A549 (cell line): ENCODE measurements at regions not wholly inside any gene's neighbourhood (a gene's known extent, or its start where the extent isn't known, plus 50 kb on each side); places are given as distances from the start of the nearest gene placed in this dataset.

ENCODE experiments used
- ATAC-seq, 2 experiments: fragments of 200-7000 bp in 1 of 2; fragments of >200 bp in 1 of 2; cut with Nextera tagmentation in 1 of 2; cut with Tn5 transposase in 1 of 2; 3 replicates each; pipeline versions ENCODE4 v1.8.0 to v1.9.1; 2018 to 2020; ENCODE audit warnings: mild to moderate bottlenecking in 1 of 2, moderate library complexity in 1 of 2
- CTCF ChIA-PET: fragments of 300-600 bp; sonication (Branson Sonifier 250); formaldehyde crosslinking; extraction: SDS; loops from one replicate; lab custom pipeline; 2021; ENCODE audit warnings: antibody characterized with exemption, inconsistent platforms; lab: Yijun Ruan, JAX
- POLR2A ChIA-PET: fragments of 350-600 bp; formaldehyde crosslinking; extraction: SDS; loops from one replicate; lab custom pipeline; 2021; ENCODE audit warnings: antibody characterized with exemption, inconsistent platforms; lab: Yijun Ruan, JAX
- DNase-seq, 2 experiments: peaks; one replicate each; pipeline versions ENCODE4 v3.0.0 to v3.0.0-alpha.2; 2011 to 2016; ENCODE audit warnings: low read depth in 1 of 2, low spot score in 1 of 2
- FAIRE-seq: peaks from 2 replicates; lab custom pipeline; 2011; peaks lifted over from hg19 to GRCh38; lab: Jason Lieb, UNC
- H3K27ac ChIP-seq, 2 experiments: fragments of >200 bp; sonication (Bioruptor Twin); formaldehyde crosslinking; 3 replicates each; pipeline ENCODE4 v1.5.1; 2016 to 2017
- H3K4me1 ChIP-seq: fragments of >200 bp; sonication (Bioruptor Twin); formaldehyde crosslinking; 3 replicates; pipeline ENCODE4 v1.6.1; 2016
- H3K4me2 ChIP-seq: fragments of >200 bp; sonication (Bioruptor Twin); formaldehyde crosslinking; 3 replicates; pipeline ENCODE4 v1.6.1; 2016
- H3K4me3 ChIP-seq: fragments of >200 bp; sonication (Bioruptor Twin); formaldehyde crosslinking; 3 replicates; pipeline ENCODE4 v1.5.1; 2016
- H3K9me3 ChIP-seq: fragments of >200 bp; sonication (Bioruptor Twin); formaldehyde crosslinking; 3 replicates; pipeline ENCODE4 v1.6.1; 2016
- ATOH8 ChIP-seq: fragments of 250-450 bp; sonication (Bioruptor Pico); IDR thresholded peaks from 2 replicates; pipeline ENCODE4 v1.5.0; 2020; ENCODE audit warnings: low read depth, mild to moderate bottlenecking, moderate library complexity
- BCL3 ChIP-seq: fragments of >200 bp; sonication (Bioruptor Twin); formaldehyde crosslinking; IDR thresholded peaks from 3 replicates; pipeline ENCODE4 v1.6.1; 2016
- CBX2 ChIP-seq: fragments of 200-600 bp; sonication (generic); IDR thresholded peaks from 2 replicates; pipeline ENCODE4 v1.6.1; 2016; ENCODE audit warnings: low read depth, mild to moderate bottlenecking, borderline replicate concordance
- CBX8 ChIP-seq: fragments of 200-600 bp; sonication (generic); IDR thresholded peaks from 2 replicates; pipeline ENCODE4 v1.6.1; 2016
- CHD2 ChIP-seq: fragments of 150-350 bp; IDR thresholded peaks from 2 replicates; pipeline ENCODE4 v1.6.1; 2014; ENCODE audit warnings: low read length; ENCODE audit not compliant: partially characterized antibody
- CHD4 ChIP-seq: fragments of 200-600 bp; sonication (generic); IDR thresholded peaks from 2 replicates; pipeline ENCODE4 v1.6.1; 2016; ENCODE audit warnings: antibody characterized with exemption, mild to moderate bottlenecking, borderline replicate concordance
- CTCF ChIP-seq: fragments of >200 bp; sonication (Bioruptor Twin); formaldehyde crosslinking; IDR thresholded peaks from 3 replicates; pipeline ENCODE4 v1.5.1; 2016
- E2F6 ChIP-seq: IDR thresholded peaks from 2 replicates; pipeline ENCODE4 v1.6.1; 2012; ENCODE audit warnings: low read depth, borderline replicate concordance
- EHF ChIP-seq: fragments of 250-450 bp; sonication (Bioruptor Pico); IDR thresholded peaks from 2 replicates; pipeline ENCODE4 v1.5.0; 2020; ENCODE audit warnings: mild to moderate bottlenecking
- EHMT2 ChIP-seq: fragments of 200-600 bp; sonication (generic); IDR thresholded peaks from 2 replicates; pipeline ENCODE4 v1.6.1; 2016; ENCODE audit warnings: antibody characterized with exemption, low read depth, mild to moderate bottlenecking, moderate library complexity
- EP300 ChIP-seq, 2 experiments: fragments of >200 bp; sonication (Bioruptor Twin); formaldehyde crosslinking; IDR thresholded peaks; 2 replicates in 1 of 2; 3 replicates in 1 of 2; pipeline ENCODE4 v1.6.1; 2016 to 2017
- ESRRA ChIP-seq: fragments of 150-350 bp; IDR thresholded peaks from 2 replicates; pipeline ENCODE4 v1.6.1; 2014; ENCODE audit warnings: mild to moderate bottlenecking, low read length, borderline replicate concordance
- FOSB ChIP-seq: fragments of 250-450 bp; sonication (Bioruptor Pico); IDR thresholded peaks from 2 replicates; pipeline ENCODE4 v1.5.0; 2020; ENCODE audit warnings: mild to moderate bottlenecking, moderate library complexity
- GATA3 ChIP-seq: IDR thresholded peaks from 2 replicates; pipeline ENCODE4 v1.6.1; 2012; ENCODE audit warnings: borderline replicate concordance
- HDAC2 ChIP-seq: fragments of 200-600 bp; sonication (generic); IDR thresholded peaks from 2 replicates; pipeline ENCODE4 v1.6.1; 2016
- HES2 ChIP-seq: fragments of >200 bp; sonication (Bioruptor Twin); formaldehyde crosslinking; IDR thresholded peaks from 2 replicates; pipeline ENCODE4 v1.6.1; 2016
- HMGXB4 ChIP-seq: fragments of 250-450 bp; sonication (Bioruptor Pico); IDR thresholded peaks from 2 replicates; pipeline ENCODE4 v1.5.0; 2021; ENCODE audit warnings: mild to moderate bottlenecking, moderate library complexity, borderline replicate concordance
- HOXA7 ChIP-seq: fragments of 250-450 bp; sonication (Bioruptor Pico); IDR thresholded peaks from 2 replicates; pipeline ENCODE4 v1.5.0; 2020; ENCODE audit warnings: mild to moderate bottlenecking, moderate library complexity
- HOXB13 ChIP-seq: fragments of 250-450 bp; sonication (Bioruptor Pico); IDR thresholded peaks from 2 replicates; pipeline ENCODE4 v1.5.0; 2020; ENCODE audit warnings: low read depth, mild to moderate bottlenecking, moderate library complexity
- HOXB5 ChIP-seq: fragments of 250-450 bp; sonication (Bioruptor Pico); IDR thresholded peaks from 2 replicates; pipeline ENCODE4 v1.5.0; 2020; ENCODE audit warnings: mild to moderate bottlenecking, moderate library complexity
- JUNB ChIP-seq: fragments of >200 bp; sonication (Bioruptor Twin); formaldehyde crosslinking; IDR thresholded peaks from 2 replicates; pipeline ENCODE4 v1.6.1; 2016
- NR3C1 ChIP-seq: fragments of >200 bp; sonication (Bioruptor Twin); formaldehyde crosslinking; IDR thresholded peaks from 3 replicates; pipeline ENCODE4 v1.6.1; 2017
- POLR2A ChIP-seq: IDR thresholded peaks from 2 replicates; pipeline ENCODE4 v1.6.1; 2012; ENCODE audit warnings: mild to moderate bottlenecking, low read length
- POLR2AphosphoS2 ChIP-seq: conservative IDR thresholded peaks from 2 replicates; pipeline ENCODE4 v1.6.1; 2012; ENCODE audit warnings: low read length, improper control_type of control experiment, inconsistent platforms
- RAD21 ChIP-seq, 2 experiments: fragments of >200 bp in 1 of 2; sonication (Bioruptor Twin) in 1 of 2; formaldehyde crosslinking in 1 of 2; IDR thresholded peaks in 1 of 2; conservative IDR thresholded peaks in 1 of 2; 2 replicates in 1 of 2; 3 replicates in 1 of 2; pipeline ENCODE4 v1.6.1; 2012 to 2018; ENCODE audit warnings: inconsistent platforms in 1 of 2
- RARB ChIP-seq: fragments of 250-450 bp; sonication (Bioruptor Pico); IDR thresholded peaks from 2 replicates; pipeline ENCODE4 v1.8.0; 2021; ENCODE audit warnings: mild to moderate bottlenecking, moderate library complexity
- RCOR1 ChIP-seq: fragments of 150-350 bp; IDR thresholded peaks from 2 replicates; pipeline ENCODE4 v1.6.1; 2014; ENCODE audit warnings: antibody characterized with exemption, low read length, low read depth
- RFX5 ChIP-seq: fragments of 450-650 bp; IDR thresholded peaks from 2 replicates; pipeline ENCODE4 v1.7.1; 2014; ENCODE audit warnings: antibody characterized with exemption, mild to moderate bottlenecking, moderate library complexity
- RNF2 ChIP-seq: fragments of 200-600 bp; sonication (generic); IDR thresholded peaks from 2 replicates; pipeline ENCODE4 v1.6.1; 2016; ENCODE audit warnings: low read depth, mild to moderate bottlenecking, antibody characterized with exemption, moderate library complexity, borderline replicate concordance
- SREBF2 ChIP-seq: fragments of 450-650 bp; IDR thresholded peaks from 2 replicates; pipeline ENCODE4 v1.6.1; 2014; ENCODE audit warnings: mild to moderate bottlenecking, moderate library complexity
- ZFP36 ChIP-seq: fragments of 450-650 bp; IDR thresholded peaks from 2 replicates; pipeline ENCODE4 v1.6.1; 2014; ENCODE audit warnings: borderline replicate concordance; ENCODE audit not compliant: partially characterized antibody
- WGBS: methylation state at CpG from one replicate; pipeline ENCODE4 v1.1.6; 2017; ENCODE audit errors: missing lambda C conversion rate; 5-methylcytosine and 5-hydroxymethylcytosine counted together

- H3K4me2 ChIP-seq = no peak overlapping the region
- WGBS = 42% methylated on average over 6 of the region's 6 CpGs
- H3K9me3 ChIP-seq = 0 out of 3 replicates have a peak, but pooled peaks cover 4% of the 10 kb centered on the region
- TF ChIP-seq HES2 = no peak
- TF ChIP-seq EHF (CRISPR knock-in tag) = no peak
- no peak for TF ChIP-seq CBX8
- no peak for TF ChIP-seq HMGXB4 (CRISPR knock-in tag)
- TF ChIP-seq RFX5 = no peak
- TF ChIP-seq EP300 (IDR thresholded peaks at IDR 0.05) = no peak
- no peak for TF ChIP-seq CHD2
- TF ChIP-seq RNF2 = no peak
- no peak for TF ChIP-seq JUNB
- TF ChIP-seq RAD21 (conservative IDR thresholded peaks at IDR 0.05 in 1 of 2, IDR thresholded peaks at IDR 0.05 in 1 of 2) = no peak
- TF ChIP-seq E2F6 = no peak
- TF ChIP-seq HDAC2 = no peak
- no peak for TF ChIP-seq FOSB
- no peak for TF ChIP-seq ATOH8 (CRISPR knock-in tag)
- TF ChIP-seq POLR2A = no peak
- no peak for TF ChIP-seq HOXA7 (CRISPR knock-in tag)
- no peak for TF ChIP-seq RARB (CRISPR knock-in tag)
- TF ChIP-seq CTCF = no peak
- no peak for TF ChIP-seq HOXB13 (CRISPR knock-in tag)
- FAIRE-seq = no peak
- H3K27ac ChIP-seq = no peak overlapping the region
- CTCF ChIA-PET = no interaction called here
- no peak for ATAC-seq
- H3K4me1 ChIP-seq = no peaks in the 10 kb centered on the region
- POLR2A ChIA-PET = no interaction called here
- H3K4me3 ChIP-seq = no peak overlapping the region
- no peak for DNase-seq
Observed at GRCh38 chr2:166766220-166766619, 122.1 kb upstream of the XIRP2 start.

GRCh38 chr2:166765141-166765540 lies 123.1 kb upstream of the XIRP2 start:
- POLR2A ChIA-PET = no interaction called here
- no peak for ATAC-seq
- DNase-seq = no peak
- H3K9me3 ChIP-seq = 0 out of 3 replicates have a peak, but pooled peaks cover 4% of the 10 kb centered on the region
- no peak for FAIRE-seq
- WGBS = 0% methylated on average over 1 of the region's 1 CpG
- CTCF ChIA-PET = no interaction called here
- H3K4me3 ChIP-seq = no peak overlapping the region
- no peak overlapping the region for H3K27ac ChIP-seq
- TF ChIP-seq CBX2 = no peak
- no peak for TF ChIP-seq HOXA7 (CRISPR knock-in tag)
- no peak for TF ChIP-seq NR3C1
- no peak for TF ChIP-seq ESRRA
- no peak for TF ChIP-seq CHD4
- TF ChIP-seq HOXB5 (CRISPR knock-in tag) = no peak
- TF ChIP-seq GATA3 = no peak
- no peak for TF ChIP-seq POLR2AphosphoS2
- TF ChIP-seq ZFP36 = no peak
- no peak for TF ChIP-seq SREBF2
- no peak for TF ChIP-seq CBX8
- TF ChIP-seq BCL3 = no peak
- no peak for TF ChIP-seq EHMT2
- TF ChIP-seq RCOR1 = no peak
- no peak for TF ChIP-seq RARB (CRISPR knock-in tag)
- TF ChIP-seq E2F6 = no peak
- H3K4me2 ChIP-seq = no peak overlapping the region
- no peaks in the 10 kb centered on the region for H3K4me1 ChIP-seq
